RWPE1 (cell line): ENCODE measurements at regions not wholly inside any gene's neighbourhood (a gene's known extent, or its start where the extent isn't known, plus 50 kb on each side); places are given as distances from the start of the nearest gene placed in this dataset.

Experiments used
- CTCF ChIA-PET: fragments of 350-600 bp; sonication (Branson Sonifier 250); formaldehyde crosslinking; extraction: SDS; loops from one replicate; lab custom pipeline; 2021; lab: Yijun Ruan, JAX
- POLR2A ChIA-PET: fragments of 400-600 bp; formaldehyde crosslinking; extraction: SDS; loops from one replicate; lab custom pipeline; 2020; ENCODE audit warnings: antibody characterized with exemption; ENCODE audit not compliant: low non-redundant PET; lab: Yijun Ruan, JAX
- DNase-seq: peaks from one replicate; pipeline ENCODE4 v3.0.0; 2012; ENCODE audit warnings: low spot score
- H3K27ac ChIP-seq: fragments of 450-650 bp; 2 replicates; pipeline ENCODE4 v1.5.1; 2017
- CTCF ChIP-seq: fragments of 450-650 bp; conservative IDR thresholded peaks from 2 replicates; pipeline ENCODE4 v1.5.1; 2017; ENCODE audit warnings: low read depth, mild to moderate bottlenecking

DNA sequence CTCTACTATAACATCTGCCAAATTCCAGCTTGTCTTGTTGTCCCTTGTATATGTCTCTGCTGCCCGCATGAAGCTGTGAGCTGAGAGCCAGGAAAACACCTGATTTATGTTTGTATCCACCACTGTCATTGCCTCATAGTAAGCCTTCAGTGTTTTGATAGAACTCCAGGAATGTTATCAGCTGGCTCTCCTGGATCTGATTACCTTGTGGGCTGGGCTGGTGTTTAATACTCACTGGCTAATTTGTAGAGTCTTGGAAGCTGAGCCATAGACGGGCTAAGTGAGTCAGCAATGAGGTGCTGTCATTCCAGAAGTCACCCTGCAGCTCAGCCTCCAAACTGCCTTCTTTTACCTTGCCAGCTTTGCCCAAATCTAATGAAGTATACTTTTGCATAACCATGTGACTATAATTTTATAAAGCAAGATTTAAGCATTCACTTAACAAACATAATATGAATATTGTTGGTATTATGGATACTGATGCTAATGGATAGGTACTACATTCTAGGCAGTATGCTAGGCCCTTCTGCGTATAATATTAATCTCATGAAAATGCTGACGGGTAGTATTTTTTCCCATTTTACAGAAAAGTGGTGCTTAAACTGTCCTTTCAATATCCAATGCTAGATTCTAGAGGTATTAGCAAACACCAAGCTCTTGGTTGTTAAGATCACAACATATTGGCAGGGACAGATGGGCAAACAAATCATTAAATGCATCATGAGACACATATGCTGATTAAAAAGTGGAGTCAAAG, 62.7 kb upstream of the GATA6 start:
- no peak overlapping the region for H3K27ac ChIP-seq
- ChIA-PET CTCF (interaction anchor here (0.7 kb wide), 1 partner anchor 344 kb away, joined by 7 read pairs; no protein-coding TSS in a partner anchor), POLR2A (no interaction called here)
- DNase-seq, result peak; percentile 49
- TF ChIP-seq CTCF, result no peak

GRCh38 chr18:22108674-22109073, 60.7 kb upstream of the GATA6 start:
- ChIA-PET CTCF (interaction anchor here (0.6 to 0.8 kb wide), 4 partner anchors 15 to 1712 kb away, joined by 3 to 5 read pairs (median 3); no protein-coding TSS in a partner anchor), POLR2A (no interaction called here)
- DNase-seq, result no peak
- no peak overlapping the region for H3K27ac ChIP-seq
- no peak for TF ChIP-seq CTCF

GRCh38 chr18:22109535-22109934, 59.9 kb upstream of the GATA6 start:
- ChIA-PET POLR2A (no interaction called here), CTCF (no interaction called here)
- TF ChIP-seq CTCF, result no peak
- no peak overlapping the region for H3K27ac ChIP-seq
- no peak for DNase-seq

GRCh38 chr18:22110461-22110924, 58.9 kb upstream of the GATA6 start:
- CTCF ChIA-PET, result no interaction called here
- TF ChIP-seq CTCF, result no peak
- POLR2A ChIA-PET, result no interaction called here
- no peak overlapping the region for H3K27ac ChIP-seq
- no peak for DNase-seq

GRCh38 chr18:22112215-22112614, 57.2 kb upstream of the GATA6 start:
- no peak for TF ChIP-seq CTCF
- POLR2A ChIA-PET, result no interaction called here
- no peak for DNase-seq
- CTCF ChIA-PET, result no interaction called here
- no peak overlapping the region for H3K27ac ChIP-seq

- no peak overlapping the region for H3K27ac ChIP-seq
- DNase-seq, result no peak
- ChIA-PET POLR2A (no interaction called here), CTCF (interaction anchor here (0.6 kb wide), 1 partner anchor 95 kb away, joined by 3 read pairs; no protein-coding TSS in a partner anchor)
- no peak for TF ChIP-seq CTCF
These were observed 56.1 kb upstream of the GATA6 start for GRCh38 chr18:22113144-22113844.
